Glutamatergic neuron (in vitro differentiated cells): ENCODE measurements at regions not wholly inside any gene's neighbourhood (a gene's known extent, or its start where the extent isn't known, plus 50 kb on each side); places are given as distances from the start of the nearest gene placed in this dataset.
A peak's percentile ranks its signal among the peaks of the same experiment; 100 is the strongest.

Source experiments
- DNase-seq: peaks from one replicate; pipeline ENCODE4 v3.0.0; 2022
- H3K27ac Mint-ChIP-seq: one replicate; pipeline ENCODE4 v1.8.0; 2020; ENCODE audit warnings: mild to moderate bottlenecking, mixed read lengths, inconsistent platforms; ENCODE audit not compliant: unreplicated experiment
- H3K27me3 Mint-ChIP-seq: one replicate; pipeline ENCODE4 v1.8.0; 2020; ENCODE audit warnings: mild to moderate bottlenecking, moderate library complexity, mixed read lengths, inconsistent platforms; ENCODE audit not compliant: unreplicated experiment
- H3K36me3 Mint-ChIP-seq: one replicate; pipeline ENCODE4 v1.8.0; 2020; ENCODE audit warnings: mild to moderate bottlenecking, mixed read lengths, inconsistent platforms; ENCODE audit not compliant: unreplicated experiment
- H3K4me1 Mint-ChIP-seq: one replicate; pipeline ENCODE4 v1.8.0; 2020; ENCODE audit warnings: mild to moderate bottlenecking, low read depth, mixed read lengths, inconsistent platforms; ENCODE audit not compliant: unreplicated experiment
- H3K4me3 Mint-ChIP-seq: one replicate; pipeline ENCODE4 v1.8.0; 2020; ENCODE audit warnings: mild to moderate bottlenecking, mixed read lengths, inconsistent platforms; ENCODE audit not compliant: unreplicated experiment
- H3K9me3 Mint-ChIP-seq: one replicate; pipeline ENCODE4 v1.8.0; 2020; ENCODE audit warnings: mild to moderate bottlenecking, moderate library complexity, mixed read lengths, inconsistent platforms; ENCODE audit not compliant: unreplicated experiment
- CTCF ChIP-seq: fragments of 200-600 bp; sonication (generic); IDR thresholded peaks from one replicate; pipeline ENCODE4 v1.5.0; 2021; ENCODE audit not compliant: partially characterized antibody, unreplicated experiment

GRCh38 chr16:66099306-66099705 is 267.2 kb upstream of the CDH5 start:
- no peaks in the 10 kb centered on the region for H3K36me3 Mint-ChIP-seq
- H3K27ac Mint-ChIP-seq: peak overlapping the region; percentile 92
- DNase-seq: peak; percentile 49

GRCh38 chr16:66097751-66098150 is 268.7 kb upstream of the CDH5 start:
- TF ChIP-seq CTCF: no peak
- Mint-ChIP-seq H3K9me3 (peaks cover 4% of the 10 kb centered on the region), H3K27me3 (peaks cover 2% of the 10 kb centered on the region), H3K4me3 (no peak overlapping the region), H3K27ac (no peak overlapping the region), H3K4me1 (peaks cover 22% of the 10 kb centered on the region), H3K36me3 (no peaks in the 10 kb centered on the region)
- no peak for DNase-seq

More at GRCh38 chr16:66099306-66099705, 267.2 kb upstream of the CDH5 start:
- no peak for TF ChIP-seq CTCF
- Mint-ChIP-seq H3K4me1 (peaks cover 22% of the 10 kb centered on the region), H3K4me3 (peak overlapping the region; percentile 23), H3K27me3 (peaks cover 2% of the 10 kb centered on the region), H3K9me3 (peaks cover 4% of the 10 kb centered on the region)

- no peak for DNase-seq
- Mint-ChIP-seq H3K4me3 (no peak overlapping the region), H3K27me3 (peaks cover 2% of the 10 kb centered on the region), H3K4me1 (peaks cover 18% of the 10 kb centered on the region), H3K36me3 (no peaks in the 10 kb centered on the region), H3K9me3 (peaks cover 4% of the 10 kb centered on the region), H3K27ac (no peak overlapping the region)
- TF ChIP-seq CTCF: no peak
Measured at GRCh38 chr16:66095676-66096075, 270.8 kb upstream of the CDH5 start.

- H3K9me3 Mint-ChIP-seq: no peaks in the 10 kb centered on the region
- H3K27ac Mint-ChIP-seq: no peak overlapping the region
- H3K4me1 Mint-ChIP-seq: peaks cover 5% of the 10 kb centered on the region
- H3K36me3 Mint-ChIP-seq: no peaks in the 10 kb centered on the region
- no peak overlapping the region for H3K4me3 Mint-ChIP-seq
- no peak for DNase-seq
- H3K27me3 Mint-ChIP-seq: no peaks in the 10 kb centered on the region
- no peak for TF ChIP-seq CTCF
Measured at GRCh38 chr16:66093191-66093590, 273.3 kb upstream of the CDH5 start.

- Mint-ChIP-seq H3K4me1 (no peaks in the 10 kb centered on the region), H3K4me3 (no peak overlapping the region), H3K36me3 (no peaks in the 10 kb centered on the region), H3K27ac (no peak overlapping the region), H3K9me3 (no peaks in the 10 kb centered on the region), H3K27me3 (no peaks in the 10 kb centered on the region)
- TF ChIP-seq CTCF: no peak
- no peak for DNase-seq
Measured at GRCh38 chr16:66091471-66091891, 275.0 kb upstream of the CDH5 start.
